Right renal pelvis (tissue), 4 donors: ENCODE measurements at regions not wholly inside any gene's neighbourhood (a gene's known extent, or its start where the extent isn't known, plus 50 kb on each side); places are given as distances from the start of the nearest gene placed in this dataset.
"Not testable (repeated sequence)": the region's sequence is repeated elsewhere in the genome, so short reads cannot be mapped to it uniquely, and the experiment has no call there.

Experiments
- DNase-seq, 4 donors: peaks; one replicate each; pipeline ENCODE4 v3.0.0-alpha.2; 2013; ENCODE audit warnings: low read depth in 4 of 4, low spot score in 3 of 4, missing footprints in 1 of 4

- no peak for DNase-seq
Measured at GRCh38 chr2:234898534-234899053, 53.2 kb upstream of the SH3BP4 start.

GRCh38 chr2:234888442-234888841 is 63.4 kb upstream of the SH3BP4 start:
- DNase-seq, result not testable (repeated sequence)

GRCh38 chr2:234887195-234887594 is 64.6 kb upstream of the SH3BP4 start:
- DNase-seq, result no peak

- DNase-seq, result no peak
Measured at GRCh38 chr2:234885886-234886285, 65.9 kb upstream of the SH3BP4 start.

- DNase-seq, result no peak
Measured at GRCh38 chr2:234885118-234885517, 66.7 kb upstream of the SH3BP4 start.

- DNase-seq, result no peak
Measured at GRCh38 chr2:234884591-234884990, 67.2 kb upstream of the SH3BP4 start.

- DNase-seq, result peak; percentile 50 to 67 (median 58)
Measured at GRCh38 chr2:234881413-234882241, 70.2 kb upstream of the SH3BP4 start.

- no peak for DNase-seq
Measured at GRCh38 chr2:234880551-234881211, 71.1 kb upstream of the SH3BP4 start.

GRCh38 chr2:234879671-234880455 is 72.0 kb upstream of the SH3BP4 start:
- DNase-seq, result no peak

- not testable (repeated sequence) for DNase-seq
Measured at GRCh38 chr2:234876621-234877020, 75.2 kb upstream of the SH3BP4 start.

GRCh38 chr2:234874347-234875046 is 77.3 kb upstream of the SH3BP4 start:
- no peak for DNase-seq

GRCh38 chr2:234873828-234874173 is 78.0 kb upstream of the SH3BP4 start:
- no peak for DNase-seq

- no peak for DNase-seq
Measured at GRCh38 chr2:234873103-234873827, 78.6 kb upstream of the SH3BP4 start.

GRCh38 chr2:234869969-234870368 is 81.8 kb upstream of the SH3BP4 start:
- DNase-seq, result no peak

- DNase-seq, result no peak
Measured at GRCh38 chr2:234869164-234869563, 82.7 kb upstream of the SH3BP4 start.

- no peak for DNase-seq
Measured at GRCh38 chr2:234867882-234868285, 83.9 kb upstream of the SH3BP4 start.

GRCh38 chr2:234865586-234865985 is 86.2 kb upstream of the SH3BP4 start:
- no peak for DNase-seq

GRCh38 chr2:234865040-234865439 is 86.8 kb upstream of the SH3BP4 start:
- DNase-seq, result no peak

GRCh38 chr2:234864506-234864905 is 87.3 kb upstream of the SH3BP4 start:
- no peak for DNase-seq
